ENCODE measurements at regions not wholly inside any gene's neighbourhood (a gene's known extent, or its start where the extent isn't known, plus 50 kb on each side); places are given as distances from the start of the nearest gene placed in this dataset.

DNA sequence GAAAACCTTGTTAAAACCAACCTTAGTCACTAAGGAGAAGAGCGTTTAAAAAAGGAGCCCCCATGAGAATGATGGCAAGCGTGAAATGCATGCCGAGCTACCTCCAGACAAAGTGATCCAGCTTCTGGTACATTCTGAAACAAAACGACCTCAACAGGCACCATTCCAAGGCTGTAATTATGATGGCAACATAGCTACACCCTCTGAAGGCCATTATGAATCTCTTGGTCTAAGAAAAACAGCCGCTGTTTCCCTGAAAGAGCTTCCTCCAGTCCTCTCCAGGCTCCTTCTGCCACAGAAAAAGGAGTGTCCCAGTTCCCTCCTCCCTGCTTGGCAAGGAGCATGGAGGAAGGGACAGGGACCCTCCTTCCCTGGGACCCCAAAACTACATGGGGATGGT lies 50.0 kb upstream of the ABLIM1 start:
- Histone ChIP-seq H3K4ac (replicated peaks; ENCODE audit: insufficient read length, low read depth, low read length) (no peak overlapping the region), H2BK120ac (replicated peaks; ENCODE audit: low read depth, low read length) (no peak overlapping the region), H2BK20ac (ENCODE audit: low read length) (peak overlapping the region; percentile 57; the same call in 1 of the 2 replicates), H3K14ac (ENCODE audit: insufficient read length) (no peak overlapping the region), H3K56ac (replicated peaks; ENCODE audit: insufficient read length, low read depth, low read length) (no peak overlapping the region), H3K4me1 (replicated peaks in 1 of 4; ENCODE audit: control insufficient read depth in 3 of 4, insufficient read depth in 4 of 4, low read length in 3 of 4) (peaks cover 0 to 6% (median 3%) of the 10 kb centered on the region in 4 experiments; a peak in 3 of 7 replicates), H4K20me1 (replicated peaks in 1 of 2; ENCODE audit: control insufficient read depth in 1 of 2, insufficient read depth in 2 of 2, low read length in 2 of 2) (no peaks in the 10 kb centered on the region), H2BK12ac (ENCODE audit: low read depth, low read length) (no peak overlapping the region), H4K8ac (ENCODE audit: extremely low read depth, insufficient read depth, low read length) (no peak overlapping the region), H3K9ac (replicated peaks in 1 of 4; ENCODE audit: extremely low read depth in 1 of 4, low read depth in 3 of 4, low read length in 3 of 4) (no peak overlapping the region), H3K23me2 (ENCODE audit: low read depth, low read length) (no peaks in the 10 kb centered on the region), H2AK5ac (ENCODE audit: low read depth, low read length) (no peak overlapping the region), H2BK15ac (ENCODE audit: low read length) (no peak overlapping the region), H3K27me3 (replicated peaks in 1 of 4; ENCODE audit: control insufficient read depth in 3 of 4, extremely low read depth in 1 of 4, insufficient read depth in 3 of 4, low read length in 3 of 4) (no peaks in the 10 kb centered on the region), H3K27ac (ENCODE audit: low read depth, low read length) (no peak overlapping the region), H3K36me3 (ENCODE audit: control insufficient read depth in 2 of 4, insufficient read depth in 4 of 4, low read length in 3 of 4) (no peaks in the 10 kb centered on the region), H4K91ac (replicated peaks; ENCODE audit: insufficient read length, low read length) (no peak overlapping the region), H3K18ac (ENCODE audit: extremely low read depth, low read length) (no peak overlapping the region), H3K79me2 (ENCODE audit: control insufficient read depth in 1 of 2, insufficient read depth in 2 of 2, low read length in 2 of 2) (no peaks in the 10 kb centered on the region), H3K23ac (ENCODE audit: insufficient read length) (no peak overlapping the region), H2AFZ (ENCODE audit: low read length) (no peak overlapping the region), H3K79me1 (ENCODE audit: low read depth, low read length) (no peaks in the 10 kb centered on the region), H4K5ac (ENCODE audit: insufficient read length, low read depth, low read length) (no peak overlapping the region), H3K4me2 (ENCODE audit: insufficient read depth in 1 of 2, low read depth in 2 of 2, low read length in 2 of 2) (no peak overlapping the region), H2BK5ac (ENCODE audit: low read depth, low read length) (no peak overlapping the region), H3K9me3 (ENCODE audit: insufficient read depth in 2 of 2, low read depth in 1 of 2, low read length in 1 of 2) (no peaks in the 10 kb centered on the region), H3K4me3 (ENCODE audit: extremely low read depth in 1 of 4, insufficient read depth in 2 of 4, low read depth in 3 of 4, low read length in 4 of 4) (no peak overlapping the region)
- CTCF ChIA-PET (ENCODE audit: partially characterized antibody), result no interaction called here
- 95% methylated on average over 5 of the region's 5 CpGs; no CpG with 5 or more reads in 1 of the 2 experiments for WGBS, 2 experiments (ENCODE audit: extremely low coverage in 1 of 2, insufficient coverage in 1 of 2, insufficient read length in 1 of 2, insufficient replicate concordance in 2 of 2, low coverage in 1 of 2, low lambda C conversion rate in 2 of 2, missing lambda C conversion rate in 1 of 2)
- FAIRE-seq, result no peak
- POLR2A ChIA-PET (ENCODE audit: partially characterized antibody), result no interaction called here
- DNase-seq (ENCODE audit: low read depth in 1 of 2, low spot score in 2 of 2), result no peak
- TF ChIP-seq POLR2AphosphoS5 (IDR thresholded peaks at IDR 0.05; ENCODE audit: low read depth, low read length) (no peak), TCF12 (IDR thresholded peaks at IDR 0.05; ENCODE audit: low read depth, low read length) (no peak), KDM1A (IDR thresholded peaks at IDR 0.05; ENCODE audit: borderline replicate concordance, low read length) (no peak), SAP30 (IDR thresholded peaks at IDR 0.05; ENCODE audit: insufficient read depth, insufficient replicate concordance, low read length) (no peak)
